Common myeloid progenitor, CD34-positive (primary cell): ENCODE measurements at regions not wholly inside any gene's neighbourhood (a gene's known extent, or its start where the extent isn't known, plus 50 kb on each side); places are given as distances from the start of the nearest gene placed in this dataset.
A peak's percentile ranks its signal among the peaks of the same experiment; 100 is the strongest.

ENCODE experiments used
- CTCF ChIA-PET: fragments of 350-600 bp; sonication (Branson Sonifier 250); formaldehyde crosslinking; loops from one replicate; lab custom pipeline; 2021; ENCODE audit warnings: antibody characterized with exemption; lab: Charles Lee
- POLR2A ChIA-PET: fragments of 350-600 bp; sonication (Branson Sonifier 250); formaldehyde crosslinking; loops from one replicate; lab custom pipeline; 2021; ENCODE audit warnings: antibody characterized with exemption; lab: Charles Lee
- DNase-seq, 3 donors: peaks; one replicate each; pipeline versions ENCODE4 v3.0.0 to v3.0.0-alpha.2; 2013
- H3K27ac ChIP-seq, 2 experiments: 1 replicate in 1 of 2; 2 replicates in 1 of 2; pipeline ENCODE4 v1.7.0; 2013; ENCODE audit warnings: inconsistent platforms in 2 of 2, low read length in 2 of 2, mild to moderate bottlenecking in 2 of 2, low read depth in 1 of 2, moderate library complexity in 1 of 2; ENCODE audit not compliant: severe bottlenecking in 2 of 2, insufficient read depth in 1 of 2, poor library complexity in 1 of 2
- H3K27me3 ChIP-seq, 5 experiments: replicated peaks in 2 of 5; 1 replicate in 3 of 5; 2 replicates in 2 of 5; pipeline versions ENCODE4 v1.6.1 to v1.7.0; 2013; ENCODE audit warnings: low read length in 4 of 5, mild to moderate bottlenecking in 2 of 5, moderate library complexity in 2 of 5, inconsistent platforms in 1 of 5; ENCODE audit not compliant: insufficient read depth in 5 of 5, control insufficient read depth in 4 of 5
- H3K36me3 ChIP-seq, 4 experiments: 1 replicate in 2 of 4; 2 replicates in 2 of 4; pipeline versions ENCODE4 v1.6.1 to v1.7.0; 2013; ENCODE audit warnings: low read length in 3 of 4, control low read depth in 1 of 4, mild to moderate bottlenecking in 1 of 4; ENCODE audit not compliant: control insufficient read depth in 4 of 4, insufficient read depth in 4 of 4
- H3K4me1 ChIP-seq, 4 experiments: 1 replicate in 3 of 4; 2 replicates in 1 of 4; pipeline versions ENCODE4 v1.6.1 to v1.7.1; 2013; ENCODE audit warnings: low read length in 3 of 4, mild to moderate bottlenecking in 3 of 4, control low read depth in 1 of 4, inconsistent platforms in 1 of 4, moderate library complexity in 1 of 4; ENCODE audit not compliant: control insufficient read depth in 4 of 4, insufficient read depth in 4 of 4; ENCODE audit errors: control extremely low read depth in 1 of 4
- H3K4me3 ChIP-seq, 7 experiments: 1 replicate in 4 of 7; 2 replicates in 3 of 7; pipeline versions ENCODE4 v1.5.1 to v1.7.0; 2013; ENCODE audit warnings: mild to moderate bottlenecking in 7 of 7, low read length in 6 of 7, moderate library complexity in 6 of 7, inconsistent platforms in 2 of 7, low read depth in 2 of 7, control low read depth in 1 of 7; ENCODE audit not compliant: insufficient read depth in 4 of 7, control insufficient read depth in 1 of 7; ENCODE audit errors: extremely low read depth in 1 of 7
- H3K9me3 ChIP-seq, 5 experiments: 1 replicate in 4 of 5; 2 replicates in 1 of 5; pipeline versions ENCODE4 v1.6.1 to v1.7.1; 2013; ENCODE audit warnings: low read length in 4 of 5, mild to moderate bottlenecking in 2 of 5, inconsistent platforms in 1 of 5, low read depth in 1 of 5, moderate library complexity in 1 of 5; ENCODE audit not compliant: control insufficient read depth in 4 of 5, insufficient read depth in 2 of 5; ENCODE audit errors: control extremely low read depth in 1 of 5
- WGBS: methylation state at CpG from one replicate; pipeline ENCODE4 v1.1.5; 2013; ENCODE audit not compliant: insufficient coverage; 5-methylcytosine and 5-hydroxymethylcytosine counted together

GRCh38 chr5:30041291-30041690, 1152.2 kb upstream of the CDH6 start:
- POLR2A ChIA-PET: no interaction called here
- DNase-seq: no peak
- Histone ChIP-seq H3K4me3 (no peak overlapping the region), H3K9me3 (no peaks in the 10 kb centered on the region), H3K4me1 (no peaks in the 10 kb centered on the region), H3K36me3 (no peaks in the 10 kb centered on the region), H3K27ac (no peak overlapping the region), H3K27me3 (no peaks in the 10 kb centered on the region)
- WGBS: 100% methylated on average over 1 of the region's 3 CpGs
- CTCF ChIA-PET: interaction anchor here (0.8 to 1.3 kb wide), 2 partner anchors 8 to 19 kb away, joined by 3 to 5 read pairs; no protein-coding TSS in a partner anchor

DNA sequence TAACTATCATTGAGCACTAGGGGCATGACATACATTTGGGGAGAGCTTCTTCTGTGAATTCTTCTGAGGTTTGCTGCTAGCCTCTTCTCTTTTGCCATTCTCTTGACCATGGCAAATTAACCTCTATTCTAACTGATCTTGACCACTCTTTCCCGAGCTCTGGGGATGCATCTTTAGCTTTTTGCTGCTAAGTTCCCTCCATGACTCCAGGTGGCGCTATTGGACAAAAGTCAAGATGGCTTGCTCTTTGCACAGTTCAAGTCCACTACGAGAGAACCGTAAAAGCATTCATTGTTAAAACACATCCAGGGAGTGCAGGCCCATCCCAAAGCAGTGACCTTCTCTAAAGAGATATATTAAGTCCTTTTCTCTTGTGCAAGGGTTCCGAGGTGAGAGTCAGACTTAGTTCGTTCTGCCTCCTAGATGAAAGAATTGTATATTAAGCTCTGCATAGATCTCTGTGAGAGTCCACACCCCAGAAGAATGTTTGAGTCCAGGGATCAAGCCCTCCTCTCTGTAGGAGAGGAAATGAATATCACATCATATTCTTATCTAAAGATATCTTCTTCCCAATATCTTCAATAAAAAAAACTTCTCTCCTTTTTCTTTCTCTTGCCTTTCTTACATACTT, 1152.9 kb upstream of the CDH6 start:
- POLR2A ChIA-PET: no interaction called here
- DNase-seq: peak; percentile 29 to 62 (median 46)
- Histone ChIP-seq H3K27me3 (no peaks in the 10 kb centered on the region), H3K9me3 (no peaks in the 10 kb centered on the region), H3K27ac (no peak overlapping the region), H3K36me3 (no peaks in the 10 kb centered on the region), H3K4me3 (no peak overlapping the region), H3K4me1 (no peaks in the 10 kb centered on the region)
- 40% methylated on average over 5 of the region's 6 CpGs for WGBS
- CTCF ChIA-PET: interaction anchor here (1.3 kb wide), 1 partner anchor 9 kb away, joined by 5 read pairs; no protein-coding TSS in a partner anchor

- POLR2A ChIA-PET: no interaction called here
- CTCF ChIA-PET: no interaction called here
- Histone ChIP-seq H3K27me3 (no peaks in the 10 kb centered on the region), H3K4me1 (no peaks in the 10 kb centered on the region), H3K36me3 (no peaks in the 10 kb centered on the region), H3K9me3 (no peaks in the 10 kb centered on the region), H3K27ac (no peak overlapping the region), H3K4me3 (no peak overlapping the region)
- no peak for DNase-seq
These were observed 1154.1 kb upstream of the CDH6 start for GRCh38 chr5:30039379-30039778.

DNA sequence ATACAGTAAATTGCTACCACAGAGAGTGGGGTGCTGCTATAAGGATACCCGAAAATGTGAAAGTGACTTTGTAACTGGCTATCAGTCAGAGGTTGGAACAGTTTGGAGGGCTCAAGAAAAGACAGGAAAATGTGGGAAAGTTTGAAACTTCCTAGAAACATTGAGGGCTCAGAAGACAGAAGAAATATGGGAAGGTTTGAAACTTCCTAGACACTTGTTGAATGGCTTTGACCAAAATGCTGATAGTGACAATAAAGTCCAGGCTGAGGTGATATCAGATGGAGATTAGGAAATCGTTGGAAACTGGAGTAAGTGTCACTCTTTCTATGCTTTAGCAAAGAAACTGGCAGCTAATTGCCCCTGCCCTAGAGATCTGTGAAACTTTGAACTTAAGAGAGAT, 1158.6 kb upstream of the CDH6 start:
- POLR2A ChIA-PET: no interaction called here
- WGBS: 92% methylated on average over 2 of the region's 2 CpGs
- no peak overlapping the region for H3K4me3 ChIP-seq
- CTCF ChIA-PET: no interaction called here
- no peak overlapping the region for H3K27ac ChIP-seq
- DNase-seq: no peak
- H3K4me1 ChIP-seq: no peaks in the 10 kb centered on the region
- no peaks in the 10 kb centered on the region for H3K27me3 ChIP-seq
- H3K9me3 ChIP-seq: no peaks in the 10 kb centered on the region
- H3K36me3 ChIP-seq: no peaks in the 10 kb centered on the region

- ChIA-PET CTCF (no interaction called here), POLR2A (no interaction called here)
- Histone ChIP-seq H3K36me3 (no peaks in the 10 kb centered on the region), H3K4me1 (no peaks in the 10 kb centered on the region), H3K27me3 (no peaks in the 10 kb centered on the region), H3K9me3 (no peaks in the 10 kb centered on the region), H3K27ac (no peak overlapping the region), H3K4me3 (no peak overlapping the region)
- DNase-seq: no peak
- no CpG with 5 or more reads among the region's 2 CpGs for WGBS
These were observed 1163.4 kb upstream of the CDH6 start for GRCh38 chr5:30030101-30030500.

DNA sequence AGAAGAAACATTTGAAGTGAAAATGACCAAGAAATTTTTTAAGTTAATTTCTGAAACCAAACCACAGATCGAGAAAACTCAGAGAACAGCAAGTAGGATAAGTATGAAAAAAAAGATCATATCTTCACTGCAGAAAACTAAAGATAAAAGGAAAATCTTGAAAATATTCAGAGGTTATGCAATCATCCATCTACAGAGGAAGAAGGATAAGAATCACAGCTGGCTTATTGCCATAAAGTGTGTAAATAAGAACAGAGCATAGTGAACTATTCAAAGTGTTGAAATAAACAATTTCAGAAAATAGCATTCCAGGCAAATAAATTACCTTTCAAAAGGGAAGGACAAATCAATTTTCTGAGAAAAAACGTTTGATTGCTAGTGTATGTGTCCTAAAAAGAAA, 1191.7 kb upstream of the CDH6 start:
- Histone ChIP-seq H3K36me3 (no peaks in the 10 kb centered on the region), H3K9me3 (no peaks in the 10 kb centered on the region), H3K4me3 (no peak overlapping the region), H3K4me1 (no peaks in the 10 kb centered on the region), H3K27ac (no peak overlapping the region), H3K27me3 (no peaks in the 10 kb centered on the region)
- POLR2A ChIA-PET: interaction anchor here (0.6 kb wide), 1 partner anchor 179 kb away, joined by 3 read pairs; no protein-coding TSS in a partner anchor
- no peak for DNase-seq
- no CpG with 5 or more reads among the region's 2 CpGs for WGBS
- CTCF ChIA-PET: no interaction called here

GRCh38 chr5:30000231-30000630, 1193.3 kb upstream of the CDH6 start:
- H3K36me3 ChIP-seq: no peaks in the 10 kb centered on the region
- no peaks in the 10 kb centered on the region for H3K4me1 ChIP-seq
- H3K9me3 ChIP-seq: no peaks in the 10 kb centered on the region
- H3K27me3 ChIP-seq: no peaks in the 10 kb centered on the region
- no peak overlapping the region for H3K27ac ChIP-seq
- ChIA-PET CTCF (no interaction called here), POLR2A (interaction anchor here (0.6 kb wide), 1 partner anchor 32 kb away, joined by 4 read pairs; no protein-coding TSS in a partner anchor)
- no peak for DNase-seq
- no peak overlapping the region for H3K4me3 ChIP-seq
